NCI-H1694 (cell line): ENCODE measurements at regions not wholly inside any gene's neighbourhood (a gene's known extent, or its start where the extent isn't known, plus 50 kb on each side); places are given as distances from the start of the nearest gene placed in this dataset.
A peak's percentile ranks its signal among the peaks of the same experiment; 100 is the strongest.
"Not testable (repeated sequence)": the region's sequence is repeated elsewhere in the genome, so short reads cannot be mapped to it uniquely, and the experiment has no call there.

Experiments used
- DNase-seq: peaks from one replicate; lab custom pipeline; 2025; lab: John Stamatoyannopoulos, UW

GRCh38 chr5:99061299-99061698, 132.5 kb upstream of the CHD1 start:
- DNase-seq = no peak

GRCh38 chr5:99060306-99061261, 131.8 kb upstream of the CHD1 start:
- peak; percentile 53 for DNase-seq

GRCh38 chr5:99059685-99060084, 130.9 kb upstream of the CHD1 start:
- no peak for DNase-seq

- DNase-seq = no peak
Observed at GRCh38 chr5:99058466-99058865, 129.7 kb upstream of the CHD1 start.

- no peak for DNase-seq
Observed at GRCh38 chr5:99054972-99055371, 126.2 kb upstream of the CHD1 start.

GRCh38 chr5:99045871-99046270, 117.1 kb upstream of the CHD1 start:
- no peak for DNase-seq

GRCh38 chr5:99043257-99043656, 114.5 kb upstream of the CHD1 start:
- DNase-seq = not testable (repeated sequence)

GRCh38 chr5:99037668-99038067, 108.9 kb upstream of the CHD1 start:
- DNase-seq = no peak

GRCh38 chr5:99035942-99036341, 107.1 kb upstream of the CHD1 start:
- no peak for DNase-seq

- no peak for DNase-seq
Observed at GRCh38 chr5:99034336-99034735, 105.5 kb upstream of the CHD1 start.

GRCh38 chr5:99033014-99033900, 104.5 kb upstream of the CHD1 start:
- no peak for DNase-seq

- DNase-seq = peak; percentile 9
Observed at GRCh38 chr5:99032234-99033013, 103.6 kb upstream of the CHD1 start.

- DNase-seq = no peak
Observed at GRCh38 chr5:99030906-99031440, 102.2 kb upstream of the CHD1 start.

- DNase-seq = no peak
Observed at GRCh38 chr5:99029172-99029571, 100.4 kb upstream of the CHD1 start.

GRCh38 chr5:99028170-99028569, 99.4 kb upstream of the CHD1 start:
- DNase-seq = not testable (repeated sequence)

GRCh38 chr5:99025298-99026045, 96.7 kb upstream of the CHD1 start:
- no peak for DNase-seq

GRCh38 chr5:99023330-99023729, 94.5 kb upstream of the CHD1 start:
- no peak for DNase-seq

GRCh38 chr5:99022250-99022649, 93.4 kb upstream of the CHD1 start:
- no peak for DNase-seq

GRCh38 chr5:99020698-99021048, 91.9 kb upstream of the CHD1 start:
- no peak for DNase-seq

GRCh38 chr5:99019812-99020697, 91.2 kb upstream of the CHD1 start:
- no peak for DNase-seq
